GM19043 (cell line): ENCODE measurements at regions not wholly inside any gene's neighbourhood (a gene's known extent, or its start where the extent isn't known, plus 50 kb on each side); places are given as distances from the start of the nearest gene placed in this dataset.
"Not testable (repeated sequence)": the region's sequence is repeated elsewhere in the genome, so short reads cannot be mapped to it uniquely, and the experiment has no call there.

Experiments
- ATAC-seq: cut with Tn5 transposase; IDR thresholded peaks from one replicate; pipeline ENCODE4 v1.9.1; 2021; ENCODE audit warnings: low read depth; ENCODE audit not compliant: unreplicated experiment

DNA sequence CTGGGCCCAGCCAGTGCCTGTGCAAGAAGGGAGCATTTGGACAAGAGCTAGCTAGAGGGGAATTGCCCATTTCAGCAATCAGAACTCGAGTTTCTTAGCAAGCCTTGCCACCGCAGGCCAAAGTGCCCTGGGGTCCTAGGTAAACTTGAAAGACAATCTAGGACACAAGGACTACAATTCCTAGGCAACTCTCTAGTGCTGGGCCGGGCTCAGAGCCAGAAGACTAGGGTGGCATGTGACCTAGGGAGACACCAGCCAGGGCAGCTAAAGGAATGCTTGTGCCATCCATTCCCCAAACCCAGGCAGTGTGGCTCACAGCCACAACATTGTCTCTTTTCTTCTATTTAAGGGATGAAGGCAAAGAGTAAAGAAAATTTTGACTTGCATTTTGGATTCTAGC is 205.0 kb downstream of the BMP4 start:
- ATAC-seq: no peak

DNA sequence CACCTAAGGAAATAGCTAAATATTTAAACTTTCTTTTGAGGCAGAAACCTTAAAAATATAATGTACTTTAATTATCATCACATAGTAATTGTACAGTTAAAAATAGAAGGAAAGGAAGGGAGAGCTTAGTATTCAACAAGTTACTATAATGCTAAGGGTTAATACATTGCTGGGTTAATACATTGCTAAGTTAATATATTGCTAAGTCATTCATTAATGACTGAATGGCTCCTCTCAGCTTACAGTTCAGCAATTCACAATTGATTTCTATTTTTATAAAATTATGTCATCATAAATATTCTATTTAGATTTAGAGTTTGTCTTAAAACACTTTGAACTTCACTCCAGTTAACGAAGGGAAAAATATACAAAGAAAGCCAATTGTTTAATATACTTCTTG is 207.9 kb downstream of the BMP4 start:
- ATAC-seq: no peak

DNA sequence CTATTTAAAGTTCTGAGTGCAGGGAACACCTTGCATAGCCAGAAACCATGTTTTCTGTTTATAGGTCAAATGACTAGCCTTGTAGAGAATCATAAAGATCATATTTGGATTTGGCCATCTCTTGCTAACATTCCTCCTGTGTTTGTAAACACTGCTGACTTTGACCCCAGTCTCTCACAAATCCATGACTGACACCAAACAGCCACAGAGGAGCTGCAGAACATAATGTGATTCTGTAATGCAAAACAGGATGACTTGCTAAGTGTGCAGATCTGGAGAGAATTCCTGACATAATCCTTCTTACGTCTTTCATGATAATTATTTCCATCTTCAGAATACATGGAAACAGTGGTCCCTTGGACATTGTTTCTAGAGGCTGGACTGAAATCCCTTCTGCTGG is 211.8 kb downstream of the BMP4 start:
- ATAC-seq: no peak

DNA sequence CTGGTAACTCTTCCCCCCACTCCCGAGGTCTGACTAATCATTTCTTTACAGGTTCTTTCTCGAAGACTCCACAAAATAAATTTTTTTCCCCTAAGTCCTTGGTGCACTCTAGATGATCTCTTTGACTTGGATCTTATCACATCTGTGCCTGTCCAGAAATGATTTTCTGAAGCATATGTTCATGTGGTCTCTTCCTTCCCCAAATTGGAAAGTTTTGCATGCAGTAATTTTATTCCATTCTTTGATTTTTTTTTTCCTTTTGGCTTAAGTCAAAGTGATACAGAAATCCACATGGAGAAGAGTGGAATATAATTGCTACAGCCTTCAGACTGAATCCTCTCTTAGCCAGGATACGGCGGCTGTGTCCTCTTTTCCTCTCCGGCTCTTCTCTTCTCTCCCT is 213.3 kb downstream of the BMP4 start:
- ATAC-seq: no peak

DNA sequence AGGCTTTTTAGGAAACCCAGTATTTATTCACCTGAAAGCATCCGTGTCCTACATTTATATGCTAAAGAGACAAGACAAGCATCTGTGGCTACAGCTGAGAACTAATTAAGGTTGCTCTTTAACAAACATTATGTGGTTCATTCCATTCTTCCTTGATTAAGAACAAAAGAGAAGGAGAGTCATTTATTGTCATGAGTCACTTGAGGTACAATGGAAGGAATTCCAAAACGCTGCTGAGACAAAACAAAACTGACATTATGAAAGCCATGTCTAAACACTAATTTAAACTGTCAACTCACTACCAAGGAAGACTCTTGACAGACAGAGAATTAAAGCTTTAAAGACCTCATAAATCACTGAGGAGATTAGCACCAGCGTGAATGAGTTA is 214.4 kb downstream of the BMP4 start:
- ATAC-seq: no peak

DNA sequence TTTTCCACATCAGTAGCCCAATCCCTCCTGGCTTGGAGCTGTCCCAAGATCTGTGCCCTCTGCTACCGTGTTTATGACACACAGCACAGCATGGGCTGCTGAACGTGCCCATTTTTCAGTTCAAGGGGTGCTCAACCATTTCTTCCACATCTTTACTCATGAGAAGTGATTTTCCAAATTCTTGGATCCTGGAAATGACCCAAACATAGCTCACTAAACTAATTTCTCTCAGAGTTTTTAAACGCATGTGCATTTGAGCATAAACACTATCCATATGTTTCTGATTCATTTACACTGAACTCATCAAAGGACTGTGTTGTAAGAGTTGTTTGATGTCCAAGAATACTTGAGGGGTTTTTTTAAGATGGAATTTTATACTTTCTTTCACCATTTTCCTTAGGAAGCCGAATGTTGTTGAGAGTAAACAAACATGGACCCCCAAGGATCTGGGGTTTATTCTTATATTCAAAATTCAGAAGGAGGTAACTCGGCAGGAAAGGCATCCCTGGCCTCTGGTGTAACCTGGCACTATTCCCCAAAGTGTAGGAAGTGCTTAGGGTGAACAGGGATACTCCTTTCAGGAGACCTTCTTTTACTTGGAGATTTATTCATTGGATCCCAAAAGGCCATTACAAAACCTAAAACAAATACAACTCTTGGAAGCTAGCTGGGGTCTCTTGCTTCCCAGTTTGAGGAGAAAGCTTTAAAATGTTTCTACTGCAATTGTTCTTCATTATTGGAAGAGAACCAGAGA is 215.0 kb downstream of the BMP4 start:
- no peak for ATAC-seq

DNA sequence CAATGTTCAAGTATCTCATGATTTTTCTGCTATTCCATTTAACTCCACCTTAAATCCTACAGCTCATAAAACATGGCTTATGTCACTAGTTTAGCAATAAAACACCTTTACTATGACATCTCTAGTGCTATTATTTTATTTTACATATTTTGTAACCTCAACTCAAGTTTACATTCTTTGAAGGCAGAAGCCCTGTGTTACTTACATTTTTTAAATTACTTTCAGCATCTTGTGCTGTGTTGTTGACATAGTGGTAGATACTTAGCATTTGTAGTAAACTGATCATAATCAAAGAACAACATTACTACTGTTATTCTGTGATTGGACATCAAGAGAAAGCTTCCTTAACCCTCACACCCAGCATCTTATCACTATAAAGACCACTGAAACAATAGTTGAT is 216.1 kb downstream of the BMP4 start:
- ATAC-seq: no peak

DNA sequence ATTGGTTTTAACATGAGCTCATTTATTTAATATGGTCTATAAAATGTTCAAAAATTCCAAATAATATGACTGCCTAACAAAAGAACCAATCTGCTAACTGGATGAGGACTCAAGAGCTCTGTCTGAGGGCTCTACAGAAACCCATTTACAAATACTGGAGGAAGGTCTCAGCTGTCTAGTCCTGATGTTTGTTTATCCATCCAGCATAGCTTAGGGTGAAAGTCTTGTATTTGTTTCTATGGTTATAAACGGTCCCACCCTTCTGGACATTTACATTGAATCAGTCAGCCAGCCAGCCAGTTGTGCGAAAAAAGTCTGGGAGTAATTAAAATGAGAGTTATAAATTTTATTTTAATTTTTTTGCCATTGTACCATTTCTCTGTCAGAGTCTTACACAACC is 220.7 kb downstream of the BMP4 start:
- ATAC-seq: no peak

DNA sequence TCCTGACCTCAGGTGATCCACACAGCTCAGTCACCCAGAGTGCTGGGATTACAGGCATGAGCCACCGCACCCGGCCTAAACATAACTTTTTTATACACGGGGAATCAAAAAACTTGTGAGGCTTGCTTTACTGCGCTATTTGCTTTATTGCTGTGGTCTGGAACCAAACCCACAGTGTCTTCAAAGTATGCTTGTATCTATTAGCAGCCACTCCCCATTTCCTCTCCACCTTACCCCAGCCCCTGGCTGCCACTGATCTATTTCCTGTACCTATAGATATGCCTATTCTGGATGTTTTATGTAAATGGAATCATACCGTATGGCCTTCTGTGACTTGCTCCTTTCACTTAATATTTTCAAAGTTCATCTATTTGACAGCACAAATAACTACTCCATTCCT is 233.4 kb downstream of the BMP4 start:
- ATAC-seq: no peak

DNA sequence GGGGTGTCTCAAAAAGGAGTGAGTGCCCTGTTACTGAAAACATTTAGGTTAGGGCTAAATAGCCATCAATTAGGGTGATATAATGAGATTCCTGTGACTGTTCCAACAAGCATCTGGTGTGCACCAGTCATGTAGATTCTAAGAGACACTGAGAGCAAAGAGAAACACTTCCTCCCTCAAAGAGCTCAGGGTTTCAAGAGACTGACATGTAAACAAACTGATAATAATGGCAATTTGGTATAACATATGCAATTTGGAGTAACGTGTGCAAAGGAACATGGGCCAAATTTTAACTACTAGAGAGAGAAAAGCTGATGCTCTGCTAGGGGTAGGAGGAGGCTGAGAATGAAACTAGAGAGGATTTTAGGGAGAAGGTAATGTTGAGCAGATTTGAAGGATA is 237.1 kb downstream of the BMP4 start:
- ATAC-seq: no peak

DNA sequence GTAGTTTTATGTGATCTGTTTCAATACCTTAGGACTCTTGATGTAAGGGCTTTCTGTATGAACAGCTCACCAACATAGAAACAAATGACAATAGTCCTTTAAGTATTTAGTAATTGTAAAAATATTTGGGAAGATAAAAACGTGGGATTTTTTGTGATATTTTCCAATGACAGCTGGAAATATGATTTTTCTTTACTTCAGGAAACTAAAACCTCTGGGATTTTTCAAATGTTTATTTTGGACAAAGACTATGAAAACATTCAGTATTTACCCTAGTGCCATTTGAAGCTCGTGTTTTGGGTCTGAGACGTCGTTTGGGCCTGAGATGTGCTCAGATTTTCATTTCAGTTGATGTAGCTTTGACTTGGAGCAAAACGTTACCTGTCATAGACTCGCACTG is 240.0 kb downstream of the BMP4 start:
- no peak for ATAC-seq

DNA sequence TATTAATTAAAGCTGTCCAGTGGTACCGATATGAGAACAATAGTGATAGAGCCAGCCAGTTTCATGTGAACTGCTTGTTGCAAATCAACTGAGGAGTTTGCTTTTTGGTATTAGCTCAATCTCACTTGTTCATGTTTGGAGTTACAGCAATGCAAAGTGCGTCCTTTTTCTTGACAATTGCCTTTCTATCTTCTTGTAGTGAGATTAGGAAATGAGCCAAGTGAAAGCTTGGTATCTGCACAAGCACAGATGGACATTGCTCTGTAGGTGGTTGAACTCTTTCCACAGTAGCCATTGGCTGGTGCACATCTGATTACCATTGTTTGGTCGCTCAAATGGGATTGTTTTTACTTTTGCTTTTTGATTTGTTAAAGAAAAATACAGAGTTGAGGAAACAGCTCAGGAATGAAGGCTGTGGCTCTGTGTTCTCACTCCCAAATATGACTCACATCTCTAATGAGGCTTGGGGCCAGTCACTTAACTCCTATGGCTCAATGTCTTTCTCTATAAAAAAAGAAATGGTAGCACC is 241.4 kb downstream of the BMP4 start:
- ATAC-seq: no peak

DNA sequence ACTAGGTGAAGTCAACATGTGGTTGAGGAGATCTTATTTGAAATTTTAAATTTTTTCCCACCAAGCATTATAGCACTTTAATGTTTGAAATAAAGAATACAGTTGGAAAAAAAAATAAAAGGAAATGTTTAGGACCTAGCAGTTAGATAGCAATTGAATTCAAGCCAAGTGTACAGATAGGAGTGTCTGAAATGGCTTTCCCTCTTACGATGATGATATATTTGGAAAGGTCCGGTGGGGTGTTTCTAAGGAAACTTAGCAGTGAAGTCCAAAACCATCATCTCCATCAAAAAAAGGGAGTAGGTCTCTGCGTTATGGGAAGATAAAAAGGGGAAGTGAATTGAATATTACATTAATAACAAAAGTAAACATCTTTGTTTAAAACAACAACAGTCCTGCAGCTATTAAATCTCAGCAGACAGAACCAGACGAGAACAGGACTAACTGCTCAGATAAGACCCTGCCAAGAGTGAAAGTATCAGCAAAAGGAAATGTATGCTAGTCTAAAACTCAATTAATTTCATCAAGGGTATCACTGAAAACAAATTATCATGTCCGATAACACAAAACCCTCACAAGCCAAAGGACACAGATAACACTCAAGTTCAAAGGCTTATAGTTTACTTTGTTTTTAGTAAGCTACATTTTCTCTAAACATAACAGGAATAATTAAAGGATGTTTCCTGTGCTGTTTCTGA is 242.0 kb downstream of the BMP4 start:
- no peak for ATAC-seq

DNA sequence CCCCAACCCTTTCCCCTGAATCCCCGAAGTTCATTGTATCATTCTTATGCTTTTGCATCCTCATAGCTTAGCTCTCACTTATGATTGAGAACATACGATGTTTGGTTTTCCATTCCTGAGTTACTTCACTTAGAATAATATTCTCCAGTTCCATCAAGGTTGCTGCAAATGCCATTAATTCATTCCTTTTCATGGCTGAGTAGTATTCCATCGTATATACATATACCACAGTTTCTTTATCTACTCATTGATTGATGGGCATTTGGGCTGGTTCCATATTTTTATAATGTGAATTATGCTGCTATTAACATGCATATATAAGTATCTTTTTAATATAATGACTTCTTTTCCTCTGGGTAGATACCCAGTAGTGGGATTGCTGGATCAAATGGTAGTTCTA is 243.7 kb downstream of the BMP4 start:
- ATAC-seq: not testable (repeated sequence)

DNA sequence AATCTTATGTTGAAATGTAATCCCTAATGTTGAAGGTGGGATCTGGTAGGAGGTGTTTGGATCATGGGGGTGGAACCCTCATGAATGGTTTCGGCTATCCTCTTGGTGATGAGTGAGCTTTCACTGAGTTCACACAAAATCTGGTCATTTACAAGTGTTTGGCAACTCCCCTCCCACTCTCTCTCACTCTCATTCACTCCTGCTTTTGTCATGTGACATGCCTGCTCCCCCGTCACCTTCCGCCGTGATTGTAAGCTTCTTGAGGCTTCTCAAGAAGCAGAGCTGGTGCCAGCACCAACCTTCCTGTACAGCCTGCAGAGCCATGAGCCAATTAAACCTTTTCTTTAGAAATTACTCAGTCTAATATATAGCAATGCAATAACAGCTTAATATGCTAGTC is 245.4 kb downstream of the BMP4 start:
- no peak for ATAC-seq

DNA sequence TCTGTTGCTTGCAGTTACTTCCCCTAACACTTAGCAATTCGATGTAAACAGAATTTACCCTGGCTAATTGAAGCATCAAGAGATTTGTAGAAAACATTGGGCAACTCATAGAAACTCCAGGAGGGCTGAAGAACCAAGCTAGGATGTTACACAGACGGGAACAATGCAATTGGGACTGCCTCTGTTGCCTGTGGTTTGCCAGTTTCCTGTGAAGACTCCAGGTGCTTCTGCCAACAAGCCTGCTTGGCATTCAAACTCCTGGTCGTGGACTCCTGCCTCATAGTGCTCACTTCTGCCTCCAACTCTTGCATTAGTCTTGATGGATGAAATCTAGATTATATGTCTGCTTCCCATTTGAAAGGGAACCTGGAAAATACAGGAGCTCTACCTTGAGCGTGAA is 246.0 kb downstream of the BMP4 start:
- no peak for ATAC-seq

DNA sequence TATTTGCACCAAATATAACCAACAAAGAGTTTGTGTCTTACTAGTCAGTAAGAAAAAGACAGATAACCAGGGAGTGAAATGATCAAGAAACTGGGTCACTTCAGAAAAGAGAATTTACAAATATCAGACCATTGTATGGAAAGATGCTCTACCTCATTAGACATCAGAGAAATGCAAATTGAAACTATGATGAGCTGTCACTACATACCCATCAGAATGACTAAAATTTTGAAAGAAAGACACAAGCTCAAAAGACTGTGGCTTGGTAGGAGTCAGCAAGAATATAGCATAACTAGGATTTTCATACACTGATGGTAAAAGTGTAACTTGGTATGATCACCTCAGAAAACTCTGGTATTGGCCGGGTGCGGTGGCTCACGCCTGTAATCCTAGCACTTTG is 247.2 kb downstream of the BMP4 start:
- ATAC-seq: no peak

DNA sequence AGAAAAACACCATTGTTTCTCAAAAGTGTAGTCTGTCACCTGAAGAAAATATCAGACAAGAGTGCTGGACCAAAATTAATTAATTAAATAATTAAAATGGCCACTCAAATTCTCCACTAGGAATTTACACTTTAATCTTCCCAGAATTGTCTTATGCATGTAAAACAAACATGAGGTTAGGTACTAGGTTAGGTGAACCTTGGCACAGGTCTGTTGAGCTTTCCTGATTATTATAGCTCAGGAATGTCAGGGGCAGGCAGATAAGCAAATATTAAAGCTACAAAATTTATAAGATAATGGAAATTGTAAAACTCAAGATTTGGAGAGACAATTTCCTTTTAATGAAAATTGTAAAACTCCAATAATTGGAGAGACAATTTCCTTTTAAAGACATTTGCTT is 253.2 kb downstream of the BMP4 start:
- no peak for ATAC-seq

DNA sequence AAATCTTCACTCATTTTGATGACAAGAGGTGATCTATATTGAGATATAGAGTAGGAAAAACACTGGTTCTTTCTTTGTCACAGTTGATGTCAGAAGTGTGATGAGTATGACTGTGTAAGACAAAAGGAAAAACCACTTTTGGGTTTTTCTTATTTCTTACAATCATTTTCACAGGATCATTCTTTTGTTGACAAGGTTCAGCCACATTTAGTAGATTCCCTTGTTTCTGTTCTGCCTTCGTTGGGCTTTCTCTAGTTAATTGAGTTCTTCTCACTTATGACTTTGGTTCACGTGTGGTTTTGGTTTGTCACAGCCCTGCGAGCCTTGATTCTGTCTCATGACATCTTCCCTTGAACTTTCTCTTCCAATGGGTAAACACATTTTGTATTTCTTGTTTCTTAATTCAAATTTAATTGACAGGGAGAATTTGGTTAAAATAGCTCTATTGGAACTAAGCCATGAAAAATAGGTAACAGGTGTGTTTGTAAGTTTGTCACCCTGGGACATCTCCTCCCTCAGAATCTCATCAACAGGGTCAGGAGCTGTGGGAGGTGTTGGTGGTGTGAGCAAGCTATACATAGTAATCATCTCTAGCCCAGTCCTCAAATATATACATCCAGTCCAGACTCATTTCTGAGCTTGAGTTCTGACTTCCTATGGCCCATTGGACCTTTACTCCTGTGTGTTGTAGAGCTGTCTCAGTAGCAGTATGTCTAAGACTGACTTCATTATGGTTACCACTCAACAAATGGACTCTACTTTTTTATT is 255.3 kb downstream of the BMP4 start:
- ATAC-seq: no peak

DNA sequence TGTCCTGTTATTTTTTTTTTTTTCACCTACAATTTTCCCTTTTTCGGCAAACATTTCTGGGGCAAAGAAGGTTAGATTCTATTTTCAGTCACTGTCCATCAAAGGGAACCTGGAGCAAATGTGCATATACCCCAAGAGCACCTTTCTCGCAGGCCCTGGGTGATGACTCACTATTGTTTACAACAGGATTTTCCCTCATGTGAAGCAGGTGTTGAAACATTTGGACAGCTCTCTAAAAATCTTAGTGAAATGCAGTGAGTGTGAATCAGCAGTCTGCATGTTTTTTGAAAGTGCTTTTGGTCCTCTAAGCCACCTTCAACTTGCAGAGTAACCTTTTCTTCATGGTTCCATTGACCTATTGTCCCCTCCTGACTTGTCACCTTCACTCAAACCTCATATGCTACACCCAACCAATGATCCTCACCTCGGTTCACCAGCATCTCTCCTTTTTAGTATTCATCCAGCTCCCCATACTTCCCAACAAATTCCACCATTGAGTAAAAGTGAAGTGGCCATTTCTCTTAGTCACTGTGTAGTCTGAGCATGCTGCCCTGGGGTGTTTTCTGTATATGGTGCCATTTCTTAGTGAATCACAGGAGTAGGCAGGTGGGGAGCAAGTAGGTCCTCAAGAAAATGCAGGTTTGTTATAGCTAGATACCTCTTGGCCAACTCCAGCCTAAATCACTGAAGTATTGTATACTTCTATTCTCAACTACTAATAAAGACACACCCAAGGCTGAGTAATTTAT is 260.2 kb downstream of the BMP4 start:
- no peak for ATAC-seq

DNA sequence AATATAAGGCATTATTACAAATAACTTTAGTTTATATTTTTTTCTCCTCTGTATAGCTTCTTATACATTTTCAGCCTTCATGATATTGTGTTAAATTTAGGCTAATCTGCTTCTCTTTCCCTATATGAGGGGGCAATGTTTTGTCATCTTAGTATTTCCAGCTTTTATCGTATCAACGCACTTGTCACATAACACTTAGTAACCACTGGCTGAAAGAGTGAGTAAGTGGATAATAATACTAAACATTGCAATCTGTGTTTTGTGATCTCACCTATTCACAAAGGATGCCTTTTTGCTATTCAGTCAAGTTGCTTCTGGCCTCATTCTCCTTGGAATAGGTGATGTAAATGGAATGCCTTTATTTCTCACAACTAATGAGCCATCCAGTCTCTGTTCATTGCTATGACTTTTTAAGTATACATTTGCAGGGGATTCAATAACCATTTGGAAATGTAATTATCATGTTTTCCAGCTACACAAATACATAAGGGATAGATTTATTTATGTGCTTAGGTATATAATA is 260.9 kb downstream of the BMP4 start:
- no peak for ATAC-seq
